Right lung (tissue), 2 donors: ENCODE measurements at regions not wholly inside any gene's neighbourhood (a gene's known extent, or its start where the extent isn't known, plus 50 kb on each side); places are given as distances from the start of the nearest gene placed in this dataset.
"Not testable (repeated sequence)": the region's sequence is repeated elsewhere in the genome, so short reads cannot be mapped to it uniquely, and the experiment has no call there.

Experiments used
- DNase-seq, 2 donors: peaks; one replicate each; pipeline ENCODE4 v3.0.0-alpha.2; 2013

DNA sequence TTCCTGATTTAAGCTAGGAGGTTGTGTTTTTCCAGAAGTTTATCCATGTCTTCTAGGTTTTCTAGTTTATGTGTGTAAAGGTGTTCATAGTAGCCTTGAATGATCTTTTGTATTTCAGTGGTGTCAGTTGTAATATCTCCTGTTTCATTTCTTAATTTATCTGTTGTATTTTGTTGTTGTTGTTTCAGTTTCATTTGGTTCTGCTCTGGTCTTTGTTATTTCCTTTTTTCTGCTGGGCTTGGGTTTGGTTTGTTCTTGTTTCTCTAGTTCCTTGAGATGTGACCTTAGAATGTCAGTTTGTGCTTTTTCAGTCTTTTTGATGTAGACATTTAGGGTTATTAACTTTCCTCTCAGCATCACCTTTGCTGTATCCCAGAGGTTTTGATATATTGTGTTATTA is 62.8 kb downstream of the SCP2D1 start:
- DNase-seq: not testable (repeated sequence)

DNA sequence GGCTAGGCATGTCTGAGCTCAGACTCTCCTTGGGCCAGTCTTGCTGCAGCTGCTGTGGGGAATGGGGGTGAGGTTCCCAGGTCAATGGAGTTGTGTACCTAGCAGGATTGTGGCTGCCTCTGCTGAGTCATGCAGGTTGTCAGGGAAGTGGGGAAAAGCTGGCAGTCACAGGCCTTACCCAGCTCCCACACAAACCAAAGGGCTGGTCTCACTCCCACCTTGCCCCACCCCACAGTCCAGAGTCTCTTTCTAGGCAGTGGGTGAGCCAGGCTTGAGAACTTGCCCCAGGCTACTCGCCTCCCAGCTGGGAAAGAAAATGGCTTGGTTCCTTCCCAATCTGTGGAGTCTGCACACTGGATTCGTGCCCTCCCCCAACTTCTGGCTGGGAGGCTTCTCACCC is 65.7 kb downstream of the SCP2D1 start:
- DNase-seq: no peak

GRCh38 chr20:18886756-18887155 is 73.2 kb downstream of the SCP2D1 start:
- DNase-seq: no peak

GRCh38 chr20:18901980-18902737 is 88.6 kb downstream of the SCP2D1 start:
- no peak for DNase-seq

GRCh38 chr20:18904192-18904591 is 90.6 kb downstream of the SCP2D1 start:
- DNase-seq: no peak

- no peak for DNase-seq
Observed at GRCh38 chr20:18904624-18905023, 91.0 kb downstream of the SCP2D1 start.

DNA sequence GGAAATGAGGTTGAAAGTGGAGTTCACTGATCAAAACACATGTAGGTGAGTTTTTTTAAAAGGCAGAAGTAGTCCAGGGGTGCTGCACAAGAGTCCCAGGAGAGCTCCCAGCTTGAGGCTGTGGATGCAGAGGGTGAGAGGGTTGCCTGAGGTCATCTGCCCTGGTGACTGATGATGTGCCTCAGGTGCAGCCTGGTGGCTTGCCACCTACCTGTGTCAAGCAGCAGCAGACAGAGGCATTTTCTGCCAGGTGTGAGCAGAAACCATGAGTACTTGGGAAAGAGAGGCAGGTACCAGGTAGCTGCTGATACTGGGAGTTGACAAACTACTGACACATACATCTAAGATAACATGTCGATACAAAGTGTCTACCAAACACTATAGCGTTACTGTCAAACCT is 92.5 kb downstream of the SCP2D1 start:
- DNase-seq: no peak

DNA sequence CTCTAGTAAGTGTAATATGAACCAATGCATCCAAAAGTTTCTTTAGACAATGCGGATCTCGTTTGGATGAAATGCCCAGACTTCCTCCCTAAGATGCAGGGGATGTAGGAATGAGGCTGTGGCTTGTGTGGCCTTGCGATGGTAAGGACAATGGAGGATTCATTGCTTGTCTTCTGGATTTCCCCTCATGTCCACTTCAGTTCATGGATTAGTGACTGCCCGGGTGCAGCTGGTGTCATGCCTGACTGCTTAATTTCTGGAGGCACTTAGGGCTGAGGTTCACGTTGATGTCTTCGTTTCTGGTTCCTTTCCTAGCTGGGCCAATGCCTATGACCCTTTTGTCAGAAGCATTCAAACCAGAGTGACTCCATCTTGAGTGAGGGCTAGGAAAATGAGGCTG is 93.8 kb downstream of the SCP2D1 start:
- no peak for DNase-seq

DNA sequence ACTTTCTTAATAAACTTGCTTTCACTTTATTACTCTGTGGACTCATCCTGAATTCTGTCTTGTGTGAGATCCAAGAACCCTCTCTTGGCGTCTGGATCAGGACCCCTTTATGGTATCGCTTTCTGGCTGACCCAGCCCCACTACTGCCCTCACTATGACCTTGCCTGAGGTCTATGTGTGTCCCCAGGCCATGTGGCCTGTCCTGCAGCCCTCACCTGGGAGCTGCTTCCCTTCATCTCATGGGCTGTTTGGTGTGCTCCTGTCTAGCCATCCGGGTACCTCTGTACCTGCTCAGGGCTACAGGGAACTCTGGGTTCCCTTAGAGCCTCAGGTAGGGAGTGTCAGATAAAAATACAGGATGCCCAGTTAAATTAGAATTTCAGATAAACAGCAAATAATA is 94.5 kb downstream of the SCP2D1 start:
- DNase-seq: no peak

- no peak for DNase-seq
Observed at GRCh38 chr20:18909254-18909653, 95.7 kb downstream of the SCP2D1 start.

DNA sequence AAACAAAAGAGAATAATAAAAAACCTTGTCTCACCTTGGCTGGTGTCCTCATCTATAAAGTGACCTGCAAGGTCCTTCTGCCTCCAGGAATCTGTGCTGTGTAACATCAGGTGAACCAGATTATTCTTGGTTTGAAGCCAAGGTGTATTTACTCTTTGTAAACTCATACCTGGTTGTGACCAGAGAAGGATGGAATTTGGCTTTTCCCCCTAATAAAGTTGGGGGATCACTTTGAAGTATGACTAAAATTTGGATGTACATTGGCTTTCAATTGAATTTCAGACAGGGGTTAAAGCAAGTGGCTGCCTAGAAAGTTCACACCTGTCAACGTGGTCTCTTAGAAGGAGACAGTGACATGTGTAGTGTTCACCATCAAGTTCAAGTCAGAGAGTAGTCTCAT is 100.1 kb downstream of the SCP2D1 start:
- DNase-seq: no peak

- DNase-seq: no peak
Observed at GRCh38 chr20:18914796-18915195, 101.2 kb downstream of the SCP2D1 start.

DNA sequence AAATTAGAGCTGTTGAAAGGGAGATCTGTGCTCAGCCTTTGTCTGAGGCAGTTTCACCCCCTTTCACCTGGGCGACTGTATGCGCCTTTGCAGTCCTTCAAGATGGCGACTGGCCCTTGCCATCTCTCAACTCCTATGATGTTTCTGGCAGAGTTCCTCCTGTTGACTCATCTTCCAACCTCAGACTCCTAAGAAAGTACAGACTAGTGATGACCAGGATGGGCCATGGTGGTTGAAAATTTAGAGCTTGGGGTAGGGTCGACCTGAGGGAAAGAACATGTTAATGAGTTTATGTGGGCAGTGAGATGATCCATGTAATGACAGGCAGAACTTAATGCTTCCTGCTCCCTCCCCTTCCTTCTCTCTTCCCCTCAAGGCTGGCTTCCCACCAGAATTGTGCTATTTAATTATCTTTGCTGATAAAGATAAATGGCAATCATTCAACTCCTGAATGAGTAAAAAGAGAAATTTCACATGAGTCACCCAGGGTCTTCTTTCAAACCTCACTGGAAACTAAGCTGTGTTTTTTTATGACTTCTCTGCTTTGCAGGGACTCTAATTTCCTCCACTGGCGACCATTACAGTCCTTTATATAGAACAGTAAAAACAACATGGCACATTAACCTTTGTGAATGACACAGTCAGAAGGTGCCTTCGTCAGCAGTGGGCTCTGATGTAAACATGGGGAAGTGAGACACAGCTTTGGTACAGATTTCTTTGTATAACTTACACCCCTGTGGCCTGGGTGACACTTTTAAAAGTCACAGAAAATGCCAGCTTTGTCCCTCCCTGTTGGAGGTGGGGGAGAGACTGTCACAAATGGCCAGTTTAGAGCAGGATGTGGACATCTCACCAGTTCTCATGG is 103.5 kb downstream of the SCP2D1 start:
- DNase-seq: no peak

GRCh38 chr20:18919996-18920395 is 106.4 kb downstream of the SCP2D1 start:
- no peak for DNase-seq

- DNase-seq: no peak
Observed at GRCh38 chr20:18921291-18921690, 107.7 kb downstream of the SCP2D1 start.

DNA sequence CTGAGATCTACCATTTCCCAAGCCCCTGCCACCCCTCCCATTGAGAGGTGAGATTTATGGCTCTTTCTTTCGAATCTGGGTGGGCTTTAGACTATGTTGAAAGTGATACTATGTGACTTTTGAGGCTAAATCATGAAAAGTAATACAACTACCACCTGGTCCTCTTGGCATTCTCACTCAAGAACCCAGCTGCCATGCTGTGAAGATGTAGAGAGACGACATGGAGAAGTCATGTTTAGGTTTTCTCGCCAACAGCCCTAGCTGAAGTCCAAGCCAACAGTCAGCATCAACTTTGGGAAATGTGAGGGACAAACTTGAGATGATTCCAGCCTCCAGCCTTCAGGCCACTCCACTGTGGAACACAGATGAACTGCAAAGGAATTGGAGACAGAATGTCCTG is 108.7 kb downstream of the SCP2D1 start:
- no peak for DNase-seq

- no peak for DNase-seq
Observed at GRCh38 chr20:18922898-18923297, 109.3 kb downstream of the SCP2D1 start.

GRCh38 chr20:18926965-18927364 is 113.4 kb downstream of the SCP2D1 start:
- no peak for DNase-seq

DNA sequence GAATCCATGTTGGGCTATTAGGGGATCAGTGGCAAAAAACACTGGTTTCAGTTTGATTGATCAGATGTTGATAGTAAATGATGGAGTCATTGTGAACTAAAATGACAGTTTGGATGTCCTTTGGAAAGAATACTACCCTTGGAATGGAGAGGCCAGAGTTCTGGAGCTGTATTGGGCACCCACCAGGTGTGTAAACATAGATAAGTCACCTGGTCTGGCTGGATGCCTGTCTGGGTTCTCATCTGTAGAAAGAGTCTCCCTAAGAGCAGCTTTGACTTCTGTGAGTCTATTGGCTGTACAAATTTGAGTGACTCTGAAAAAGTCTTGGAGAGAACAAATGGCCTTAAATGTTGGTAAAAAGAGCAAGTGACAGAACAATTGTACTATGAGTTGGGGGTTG is 115.0 kb downstream of the SCP2D1 start:
- no peak for DNase-seq

DNA sequence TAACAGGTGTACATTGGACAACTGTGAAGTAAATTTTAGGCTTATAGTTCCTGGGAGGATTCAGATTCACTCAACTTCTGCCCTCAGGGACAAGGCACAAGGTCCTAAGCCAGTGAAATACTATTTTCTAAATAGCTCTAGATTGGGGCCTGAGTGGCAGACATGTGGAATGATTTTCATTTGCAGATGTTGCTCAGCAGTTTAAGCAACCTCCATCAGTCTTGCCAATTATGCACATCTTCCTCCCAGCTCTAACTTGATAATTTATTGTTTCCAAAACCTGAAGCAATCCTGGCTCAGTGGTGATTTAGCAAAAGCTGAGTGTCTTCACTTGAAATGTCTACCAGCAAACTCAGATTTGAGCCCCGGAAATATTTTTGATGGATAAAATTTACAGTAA is 116.2 kb downstream of the SCP2D1 start:
- DNase-seq: no peak

GRCh38 chr20:18943542-18943941 is 130.0 kb downstream of the SCP2D1 start:
- no peak for DNase-seq

GRCh38 chr20:18956890-18957289 is 143.3 kb downstream of the SCP2D1 start:
- no peak for DNase-seq

DNA sequence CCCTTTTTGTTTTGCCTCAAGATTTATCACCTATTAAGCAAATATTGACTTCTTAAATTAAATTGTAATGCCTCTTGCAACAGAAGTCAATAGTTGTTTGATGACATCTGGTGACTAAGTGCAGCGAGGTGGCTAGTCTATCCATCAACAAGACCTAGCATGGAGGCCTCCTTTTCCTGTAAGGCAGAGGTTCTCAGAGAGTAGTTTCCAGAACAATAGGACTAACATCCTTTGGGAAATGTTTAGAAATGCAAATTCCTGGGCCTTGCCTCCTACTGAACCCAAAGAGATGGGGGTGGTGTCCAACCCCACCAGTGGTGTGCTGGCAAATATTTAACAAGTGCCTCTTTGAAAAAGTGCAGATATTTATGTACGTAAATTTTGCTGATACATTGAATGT is 143.7 kb downstream of the SCP2D1 start:
- DNase-seq: no peak
